ENCODE measurements at regions not wholly inside any gene's neighbourhood (a gene's known extent, or its start where the extent isn't known, plus 50 kb on each side); places are given as distances from the start of the nearest gene placed in this dataset.

DNA sequence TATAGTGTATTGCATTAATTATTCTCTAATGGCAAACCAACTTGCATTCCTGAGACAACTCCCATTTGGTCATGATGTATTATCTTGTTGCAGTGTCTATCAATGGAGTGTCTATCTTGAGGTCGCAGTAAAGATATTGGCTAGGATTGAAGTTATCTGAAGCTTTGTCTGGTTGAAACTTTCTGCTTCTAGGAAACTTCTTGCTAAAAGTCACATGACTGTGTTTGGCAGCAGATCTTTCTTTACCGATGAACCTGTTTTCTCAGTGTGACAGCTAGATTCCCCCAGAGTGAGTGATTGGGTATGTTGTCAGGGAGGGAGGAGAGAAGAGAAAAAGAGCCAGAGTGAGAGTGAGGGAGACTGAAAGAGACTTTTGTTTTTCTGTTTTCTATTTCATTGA is 119.6 kb downstream of the QPCT start:
- TF ChIP-seq, protein P1, sequence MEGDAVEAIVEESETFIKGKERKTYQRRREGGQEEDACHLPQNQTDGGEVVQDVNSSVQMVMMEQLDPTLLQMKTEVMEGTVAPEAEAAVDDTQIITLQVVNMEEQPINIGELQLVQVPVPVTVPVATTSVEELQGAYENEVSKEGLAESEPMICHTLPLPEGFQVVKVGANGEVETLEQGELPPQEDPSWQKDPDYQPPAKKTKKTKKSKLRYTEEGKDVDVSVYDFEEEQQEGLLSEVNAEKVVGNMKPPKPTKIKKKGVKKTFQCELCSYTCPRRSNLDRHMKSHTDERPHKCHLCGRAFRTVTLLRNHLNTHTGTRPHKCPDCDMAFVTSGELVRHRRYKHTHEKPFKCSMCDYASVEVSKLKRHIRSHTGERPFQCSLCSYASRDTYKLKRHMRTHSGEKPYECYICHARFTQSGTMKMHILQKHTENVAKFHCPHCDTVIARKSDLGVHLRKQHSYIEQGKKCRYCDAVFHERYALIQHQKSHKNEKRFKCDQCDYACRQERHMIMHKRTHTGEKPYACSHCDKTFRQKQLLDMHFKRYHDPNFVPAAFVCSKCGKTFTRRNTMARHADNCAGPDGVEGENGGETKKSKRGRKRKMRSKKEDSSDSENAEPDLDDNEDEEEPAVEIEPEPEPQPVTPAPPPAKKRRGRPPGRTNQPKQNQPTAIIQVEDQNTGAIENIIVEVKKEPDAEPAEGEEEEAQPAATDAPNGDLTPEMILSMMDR (IDR thresholded peaks at IDR 0.05): no peak
- TF ChIP-seq POLR2A (IDR thresholded peaks at IDR 0.05) (no peak), POLR2AphosphoS5 (IDR thresholded peaks at IDR 0.05) (no peak)

Measured in transverse colon (tissue), 4 donors.